GM12891 (cell line): ENCODE measurements at regions not wholly inside any gene's neighbourhood (a gene's known extent, or its start where the extent isn't known, plus 50 kb on each side); places are given as distances from the start of the nearest gene placed in this dataset.
"Not testable (repeated sequence)": the region's sequence is repeated elsewhere in the genome, so short reads cannot be mapped to it uniquely, and the experiment has no call there.

Source experiments
- PAX5 ChIP-seq: IDR thresholded peaks from 2 replicates; pipeline ENCODE4 v1.6.1; 2011; ENCODE audit warnings: low read length, moderate library complexity, mild to moderate bottlenecking; ENCODE audit not compliant: insufficient read depth, severe bottlenecking
- POLR2A ChIP-seq: IDR thresholded peaks from 2 replicates; pipeline ENCODE4 v1.6.1; 2011; ENCODE audit warnings: low read depth, low read length, control low read depth
- POLR2AphosphoS5 ChIP-seq: IDR thresholded peaks from 2 replicates; pipeline ENCODE4 v1.6.1; 2011; ENCODE audit warnings: low read depth, low read length, control low read depth
- POU2F2 ChIP-seq: IDR thresholded peaks from 2 replicates; pipeline ENCODE4 v1.6.1; 2011; ENCODE audit warnings: low read depth, mild to moderate bottlenecking, control low read depth, low read length, moderate library complexity
- SPI1 ChIP-seq: IDR thresholded peaks from 2 replicates; pipeline ENCODE4 v1.6.1; 2011; ENCODE audit warnings: low read depth, low read length, control low read depth
- TAF1 ChIP-seq: IDR thresholded peaks from 2 replicates; pipeline ENCODE4 v1.6.1; 2011; ENCODE audit warnings: low read depth, low read length, control low read depth

- TF ChIP-seq POLR2A, POLR2AphosphoS5, POU2F2, TAF1, PAX5, SPI1: not testable (repeated sequence)
These were observed 534.0 kb upstream of the FAM98A start for GRCh38 chr2:34133065-34133464.
